DMS 273 treated with DMSO at 0.1 percent for 48 hours (cell line): ENCODE measurements at regions not wholly inside any gene's neighbourhood (a gene's known extent, or its start where the extent isn't known, plus 50 kb on each side); places are given as distances from the start of the nearest gene placed in this dataset.
"Not testable (repeated sequence)": the region's sequence is repeated elsewhere in the genome, so short reads cannot be mapped to it uniquely, and the experiment has no call there.

Source experiments
- DNase-seq: peaks from one replicate; lab custom pipeline; 2025; lab: John Stamatoyannopoulos, UW

DNA sequence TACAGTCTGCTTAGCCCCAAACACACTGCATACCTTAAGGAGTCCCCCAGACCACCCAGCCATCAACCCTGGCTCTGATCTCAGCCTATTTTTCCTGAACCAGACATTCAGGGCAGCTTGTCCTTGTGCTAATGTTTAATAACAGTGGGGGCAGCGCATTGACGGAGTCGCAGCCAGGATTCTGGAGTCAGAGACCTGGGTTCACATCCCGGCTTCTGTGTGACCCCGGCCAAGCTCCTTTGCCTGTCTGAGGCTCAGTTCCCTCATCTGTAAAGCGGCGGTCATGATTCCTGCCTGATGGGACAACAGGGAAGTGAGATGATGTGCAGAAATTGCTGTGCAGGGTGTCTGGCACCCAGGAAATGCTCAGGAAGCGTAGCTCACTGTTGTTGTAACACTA, 63.1 kb downstream of the MATN1 start:
- DNase-seq = no peak

DNA sequence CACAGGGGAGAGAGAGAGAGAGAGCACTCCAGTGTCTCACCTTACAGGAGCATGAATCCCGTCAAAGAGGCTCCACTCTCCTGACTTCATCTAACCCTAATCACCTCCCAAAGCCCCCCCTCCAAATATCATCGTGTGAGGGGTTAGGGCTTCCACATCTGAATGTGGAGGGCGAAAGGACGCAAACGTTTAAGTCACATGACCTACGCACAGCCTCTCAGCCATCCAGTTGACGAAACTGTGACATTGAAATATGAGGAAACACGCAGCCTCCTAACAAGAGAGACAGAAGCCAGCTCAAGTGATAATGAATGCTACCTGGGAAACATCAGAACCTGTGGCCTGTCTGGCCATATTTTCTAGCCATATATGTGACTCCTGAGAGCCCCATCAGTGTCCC, 63.7 kb downstream of the MATN1 start:
- DNase-seq = no peak

DNA sequence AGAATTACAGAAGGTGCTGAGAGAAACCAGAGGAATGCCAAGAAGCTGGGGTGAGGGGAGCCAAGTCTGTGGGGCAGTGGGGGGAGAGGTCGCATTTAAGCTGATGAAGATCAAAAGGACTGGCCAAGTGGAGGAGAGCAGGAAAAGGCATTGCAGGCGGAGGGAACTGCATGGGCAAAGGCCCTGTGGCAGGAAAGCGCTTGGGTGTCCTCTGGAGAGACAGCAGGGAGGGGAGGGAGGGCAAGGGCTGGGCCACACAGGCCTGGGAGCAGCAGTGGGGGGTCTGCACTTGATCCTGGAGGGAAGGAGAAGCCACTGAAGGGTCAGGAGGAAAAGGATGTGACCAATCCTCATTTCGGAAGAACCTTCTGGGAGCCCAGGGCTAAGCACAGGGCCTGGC, 65.0 kb downstream of the MATN1 start:
- not testable (repeated sequence) for DNase-seq

DNA sequence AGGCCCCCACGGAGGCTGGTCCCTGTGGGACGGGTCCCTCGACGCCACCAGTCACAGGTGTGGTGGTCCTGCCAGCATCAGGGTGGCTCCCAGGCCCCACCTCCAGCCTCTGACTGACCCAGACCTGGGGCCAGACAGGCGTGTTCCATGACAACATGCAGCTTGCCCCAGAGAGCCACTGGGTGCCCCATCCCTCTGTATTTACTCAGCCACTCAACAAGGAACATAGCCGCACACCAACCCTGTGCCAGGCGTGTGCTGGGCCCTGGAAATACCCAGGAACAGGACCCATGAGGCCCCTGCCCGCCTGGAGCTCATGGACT, 65.4 kb downstream of the MATN1 start:
- DNase-seq = no peak

DNA sequence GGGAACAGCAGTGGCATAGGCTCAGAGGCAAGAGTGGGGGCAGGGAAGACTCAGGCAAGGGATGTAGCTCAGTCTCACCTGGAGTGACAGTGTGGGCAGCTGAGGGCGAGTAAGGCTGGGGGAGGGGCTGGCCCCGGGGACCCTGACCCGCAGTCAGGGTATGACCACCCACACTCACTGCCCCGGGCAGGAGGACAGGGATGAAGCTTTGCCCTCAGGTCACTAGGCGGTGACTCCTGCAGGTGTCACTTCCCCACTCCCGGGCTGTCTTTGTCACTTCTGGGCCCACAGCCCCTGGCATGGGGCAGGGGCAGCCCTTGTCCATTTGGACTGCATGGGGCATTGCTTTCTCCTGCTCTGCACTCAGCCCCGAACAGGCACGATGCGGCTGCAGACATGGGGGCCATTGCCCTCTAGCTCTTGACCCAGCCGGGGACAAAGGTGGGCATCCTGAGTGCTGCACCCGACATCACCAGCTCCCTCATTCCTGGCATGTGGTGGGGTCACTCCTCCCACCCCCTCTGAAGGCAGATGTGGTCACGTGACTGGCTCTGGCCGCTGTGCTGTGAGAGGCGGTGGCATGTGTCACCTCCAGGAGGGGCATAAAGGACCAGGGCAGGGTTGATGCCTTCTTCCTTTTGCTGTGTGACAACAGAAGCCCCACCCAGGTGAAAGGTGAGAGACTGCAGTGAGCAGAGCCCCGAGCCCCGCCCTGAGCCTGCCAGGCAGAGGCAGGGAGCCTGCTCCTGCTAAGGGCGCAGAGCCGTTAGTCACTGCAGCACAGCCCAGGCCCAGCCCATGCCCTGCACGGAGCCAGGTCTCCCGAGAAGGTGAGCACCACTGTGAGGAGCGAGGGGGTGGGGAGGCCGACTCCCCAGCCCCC, 66.0 kb downstream of the MATN1 start:
- DNase-seq = no peak

DNA sequence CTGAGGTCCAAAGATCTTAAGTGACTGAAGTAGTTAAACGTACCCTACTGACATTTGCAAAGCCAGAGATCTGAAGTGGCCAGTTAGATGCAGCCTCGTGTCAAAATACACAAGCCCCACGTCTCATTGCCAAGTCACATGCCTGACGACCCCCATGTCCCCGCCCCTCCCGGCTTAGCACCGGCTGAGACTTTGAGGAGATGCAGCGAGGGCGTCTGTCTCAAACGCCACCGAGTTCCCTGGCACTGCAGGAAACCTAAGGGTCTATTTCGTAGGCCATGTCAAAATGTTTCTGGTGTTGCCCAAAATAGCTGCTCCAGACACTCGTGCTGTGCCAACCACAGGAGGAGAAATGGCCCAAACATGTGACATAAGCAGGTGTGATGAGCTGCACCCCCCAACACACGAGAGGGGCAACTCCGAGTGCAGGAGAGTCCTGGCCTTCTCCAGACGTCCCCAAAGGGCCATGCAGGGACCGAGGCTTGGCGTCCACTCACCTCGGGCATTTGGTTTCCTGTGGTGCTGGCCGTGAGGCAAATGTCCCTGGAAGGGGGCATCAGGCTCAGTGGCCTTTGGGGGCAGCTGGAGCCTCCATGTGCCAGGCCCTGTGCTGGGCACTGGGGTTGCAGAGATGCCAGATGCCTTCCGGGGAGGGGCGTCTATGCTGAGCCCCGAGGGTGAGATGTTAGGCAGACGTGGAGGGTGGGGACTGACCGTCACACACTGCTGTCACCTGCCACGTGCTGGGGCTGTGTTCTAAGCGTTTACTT, 67.0 kb downstream of the MATN1 start:
- no peak for DNase-seq

DNA sequence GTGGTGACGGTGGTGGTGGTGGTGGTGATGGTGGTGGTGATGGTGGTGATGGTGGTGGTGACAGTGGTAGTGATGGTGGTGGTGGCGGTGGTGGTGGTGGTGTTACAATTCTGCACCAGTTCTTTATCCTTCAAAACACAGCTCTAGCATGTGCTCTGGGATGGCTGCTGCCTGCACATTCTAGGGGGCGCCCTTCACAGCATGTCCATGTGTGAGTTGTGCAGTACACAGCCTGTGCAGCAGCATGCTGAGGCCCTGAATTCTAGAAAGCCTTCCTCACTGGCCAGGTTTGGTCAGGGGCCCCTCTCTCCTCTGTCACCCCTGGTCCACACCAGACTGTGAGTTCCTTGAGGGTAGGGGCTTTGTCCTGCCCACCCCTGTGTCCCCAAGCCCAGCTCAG, 67.7 kb downstream of the MATN1 start:
- no peak for DNase-seq

DNA sequence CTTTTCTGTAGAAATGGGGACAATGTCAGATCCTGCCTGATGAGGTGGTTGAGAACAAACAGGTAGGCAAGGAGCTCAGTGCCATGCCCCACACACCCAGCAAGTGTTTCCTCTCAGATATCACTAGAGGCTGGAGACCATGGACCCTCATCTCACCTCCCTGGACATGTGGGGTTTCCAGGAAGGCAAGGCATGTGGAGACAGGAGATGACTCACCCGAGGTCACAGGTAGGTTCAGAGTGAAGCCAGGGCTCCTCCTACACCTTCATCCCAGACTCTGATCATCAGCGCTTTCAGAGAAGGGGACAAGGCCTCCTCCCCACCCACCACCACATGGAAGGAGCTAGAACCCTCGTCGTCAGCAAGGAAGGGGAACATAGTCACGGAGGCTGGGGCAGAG, 69.2 kb downstream of the MATN1 start:
- no peak for DNase-seq

DNA sequence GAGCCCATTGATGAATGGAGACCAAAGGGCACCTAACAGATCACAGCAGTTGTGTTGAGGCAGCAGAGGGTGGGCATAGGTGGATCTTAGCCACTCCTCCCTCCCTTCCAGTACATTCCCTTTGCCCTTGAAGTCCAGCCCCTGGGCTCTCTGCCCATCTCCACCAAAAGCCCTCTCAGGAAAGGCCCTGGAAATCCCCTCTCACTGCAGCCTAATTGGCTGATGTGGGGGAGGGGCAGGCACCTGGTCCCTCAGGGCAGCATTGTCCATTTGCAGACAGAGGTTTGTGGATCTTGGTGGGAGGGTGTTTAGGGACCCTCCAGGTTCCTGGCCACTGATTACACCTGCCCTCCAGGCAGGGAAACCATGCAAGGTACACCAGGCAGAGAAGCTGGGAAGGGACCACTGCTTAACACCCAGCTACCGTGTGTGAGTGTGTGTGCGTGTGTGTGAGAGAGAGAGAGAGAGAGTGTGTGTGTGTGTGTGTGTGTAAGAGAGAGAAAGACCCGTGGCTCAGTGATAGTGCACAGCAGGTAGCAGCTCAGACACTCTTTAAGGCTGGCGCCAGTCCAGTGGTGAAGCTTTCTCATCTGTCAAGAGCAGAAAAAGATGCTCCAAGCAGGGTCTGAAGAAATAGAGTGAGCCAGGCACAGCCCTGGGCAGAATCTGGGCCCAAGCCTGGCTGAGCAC, 71.1 kb downstream of the MATN1 start:
- no peak for DNase-seq

DNA sequence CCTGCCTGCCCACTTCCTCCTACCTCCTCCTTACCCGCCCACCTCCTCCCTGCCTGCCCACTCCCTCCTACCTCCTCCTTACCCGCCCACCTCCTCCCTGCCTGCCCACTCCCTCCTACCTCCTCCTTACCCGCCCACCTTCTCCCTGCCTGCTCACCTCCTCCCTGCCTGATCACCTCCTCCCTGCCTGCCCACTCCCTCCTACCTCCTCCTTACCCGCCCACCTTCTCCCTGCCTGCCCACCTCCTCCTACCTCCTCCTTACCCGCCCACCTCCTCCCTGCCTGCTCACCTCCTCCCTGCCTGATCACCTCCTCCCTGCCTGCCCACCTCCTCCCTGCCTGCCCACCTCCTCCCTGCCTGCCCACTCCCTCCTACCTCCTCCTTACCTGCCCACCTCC, 72.0 kb downstream of the MATN1 start:
- DNase-seq = not testable (repeated sequence)

DNA sequence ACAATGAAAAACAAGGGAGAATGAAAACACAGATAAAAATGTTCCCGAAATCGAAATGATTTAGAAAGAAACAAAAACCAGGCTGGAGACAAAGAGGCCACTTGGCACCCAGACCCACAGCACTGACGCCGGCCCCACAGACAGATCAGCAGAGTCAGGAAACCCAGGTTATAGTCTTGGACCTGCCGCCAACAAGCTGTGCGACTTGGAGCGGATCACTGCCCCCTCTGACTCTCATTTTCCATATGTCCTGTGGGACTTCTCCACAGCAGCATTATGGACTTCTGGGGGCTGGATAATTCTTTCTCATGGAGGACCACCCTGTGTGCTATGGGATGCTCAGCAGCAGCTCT, 72.4 kb downstream of the MATN1 start:
- no peak for DNase-seq

DNA sequence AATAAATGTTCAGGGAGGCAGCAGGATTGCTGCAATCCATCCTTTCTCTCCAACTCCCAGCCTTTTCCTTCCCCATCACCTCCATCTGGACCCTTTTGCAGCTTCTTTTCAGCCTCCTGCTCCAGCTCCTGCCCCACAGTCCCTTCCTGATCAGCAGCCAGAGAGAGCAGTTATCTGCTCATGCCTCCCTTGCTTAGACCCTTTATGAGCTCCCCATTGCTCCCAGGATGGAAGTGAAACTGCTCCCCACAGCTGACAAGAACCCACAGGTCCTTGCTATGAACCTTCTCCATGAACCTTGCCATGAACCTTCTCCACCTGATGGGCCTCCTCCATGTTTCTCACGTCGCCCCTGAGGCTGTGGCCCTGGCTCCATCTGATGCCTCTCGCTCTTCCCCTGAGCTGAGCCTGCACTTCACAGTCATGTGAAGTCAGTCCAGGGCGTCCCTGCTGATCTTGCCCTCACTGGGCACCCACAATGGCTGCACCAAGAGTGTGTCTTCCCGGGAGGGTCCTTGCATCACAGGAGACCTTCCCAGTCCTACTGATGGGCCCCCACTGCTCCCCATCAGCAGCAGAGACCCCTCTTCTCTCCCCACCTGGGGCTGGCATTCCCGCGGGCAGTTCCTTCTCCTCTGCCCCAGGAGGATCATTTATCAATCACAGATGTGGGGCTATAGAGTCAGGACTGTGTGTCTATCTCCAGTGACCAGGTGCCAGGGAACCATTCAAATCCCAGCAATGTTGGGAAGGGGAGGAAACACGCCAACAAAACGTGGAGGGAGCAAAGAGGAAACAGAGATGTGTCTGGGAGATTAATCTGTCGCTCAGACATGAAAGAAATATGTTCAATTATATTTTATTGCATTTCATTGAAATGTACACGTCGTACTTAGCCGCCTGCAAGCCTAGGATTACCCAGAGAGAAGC, 73.1 kb downstream of the MATN1 start:
- no peak for DNase-seq

DNA sequence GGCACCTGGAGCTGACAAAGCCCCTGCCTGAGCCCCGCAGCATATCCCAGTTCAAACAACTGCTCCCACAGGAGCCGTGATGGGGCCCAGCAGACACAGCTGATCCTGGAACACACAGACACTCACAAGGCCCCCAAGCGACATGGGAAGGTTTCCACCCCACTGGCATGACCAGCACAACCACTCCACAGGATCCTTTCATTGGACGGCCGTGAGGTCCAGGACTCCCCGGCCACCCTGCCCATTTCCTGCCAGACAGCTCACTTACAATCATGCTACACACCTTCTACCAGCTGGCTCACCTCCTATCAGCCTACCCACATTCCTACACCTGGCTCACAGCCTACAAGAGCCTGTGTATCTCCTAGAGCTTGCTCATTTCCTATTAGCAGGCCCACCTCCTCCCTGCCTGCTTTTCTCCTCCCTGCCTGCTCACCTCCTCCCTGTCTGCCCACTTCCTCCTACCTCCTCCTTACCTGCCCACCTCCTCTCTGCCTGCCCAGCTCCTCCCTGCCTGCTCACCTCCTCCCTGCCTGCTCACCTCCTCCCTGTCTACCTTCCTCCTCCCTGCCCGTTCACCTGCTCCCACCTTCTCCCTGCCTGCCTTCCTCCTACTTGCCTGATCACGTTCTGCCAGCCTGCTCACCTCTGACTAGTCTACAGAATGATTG, 73.9 kb downstream of the MATN1 start:
- no peak for DNase-seq

DNA sequence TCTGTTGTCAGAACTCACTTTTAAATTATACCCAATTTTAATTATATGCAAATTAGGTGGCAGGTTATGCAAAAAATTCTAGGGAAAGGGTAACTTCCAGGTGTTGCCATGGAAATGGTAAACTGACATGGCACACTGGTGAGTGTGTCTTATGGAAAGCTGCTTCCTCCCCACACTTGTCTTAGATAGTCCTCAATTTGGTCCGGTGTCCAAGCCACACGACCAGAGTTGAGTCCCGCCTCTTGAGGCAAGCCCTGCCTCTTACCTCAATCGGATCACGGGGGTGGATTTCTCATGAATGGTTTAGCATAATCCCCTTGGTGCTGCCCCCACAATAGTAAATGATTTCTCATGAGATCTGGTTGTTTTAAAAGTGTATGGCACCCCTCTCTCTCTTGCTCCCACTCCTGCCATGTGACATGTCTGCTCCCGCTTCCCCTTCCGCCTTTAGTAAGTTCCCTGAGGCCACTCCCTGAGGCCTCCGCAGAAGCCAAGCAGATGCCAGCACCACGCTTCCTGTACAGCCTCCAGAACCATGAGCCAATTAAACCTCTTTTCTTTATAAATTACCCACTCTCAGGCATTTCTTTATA, 74.9 kb downstream of the MATN1 start:
- no peak for DNase-seq

DNA sequence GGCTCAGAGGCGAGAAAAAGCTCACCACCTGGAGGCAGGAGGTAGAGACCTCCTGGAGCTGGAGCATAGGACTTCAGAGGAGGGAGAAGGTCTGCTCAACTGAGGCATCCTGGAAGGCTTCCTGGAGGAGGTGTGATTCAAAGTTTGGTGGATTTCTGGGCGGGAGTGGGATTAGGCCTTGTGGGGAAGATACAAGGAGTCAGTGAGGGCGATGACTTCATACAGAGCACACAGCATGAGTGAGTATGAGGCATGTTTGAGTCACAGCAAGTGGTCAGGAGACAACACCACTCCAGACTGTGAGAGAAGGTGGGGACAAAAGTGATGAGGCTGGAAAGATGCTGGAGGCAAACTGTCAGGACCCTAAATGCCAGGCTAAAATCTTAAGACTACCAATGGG, 77.6 kb downstream of the MATN1 start:
- DNase-seq = no peak

DNA sequence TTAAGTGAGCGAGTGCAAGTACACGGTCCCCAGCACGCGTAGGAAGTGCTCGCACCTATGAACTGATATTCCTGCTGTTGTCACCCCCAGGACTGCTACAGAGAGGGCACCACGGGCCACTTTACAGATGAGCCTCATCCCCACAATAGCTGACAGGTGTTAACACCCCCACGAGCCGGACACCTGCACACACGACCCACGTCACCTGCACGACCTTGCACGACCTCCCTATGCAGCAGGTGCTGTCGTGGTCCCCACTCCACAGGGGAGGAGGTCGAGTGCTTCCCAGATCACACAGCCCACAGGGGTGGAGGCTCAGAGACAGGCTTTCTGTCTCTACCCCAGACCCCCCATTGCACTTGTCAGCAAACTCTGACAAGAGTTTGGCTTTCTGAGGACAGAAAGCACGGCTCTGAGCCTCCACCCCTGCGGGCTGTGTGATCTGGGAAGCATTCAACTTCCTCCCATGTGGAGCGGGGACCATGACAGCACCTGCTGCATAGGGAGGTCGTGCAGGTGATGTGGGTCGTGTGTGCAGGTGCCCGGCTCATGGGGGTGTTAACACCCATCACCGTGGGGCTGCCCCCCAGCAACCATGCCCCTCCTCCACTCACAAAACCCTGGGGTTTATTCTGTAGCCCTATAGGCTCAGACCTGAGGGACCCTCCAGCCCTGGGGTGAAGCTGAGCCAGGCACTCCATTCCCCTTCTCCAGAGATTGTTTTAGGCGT, 80.8 kb downstream of the MATN1 start:
- no peak for DNase-seq

DNA sequence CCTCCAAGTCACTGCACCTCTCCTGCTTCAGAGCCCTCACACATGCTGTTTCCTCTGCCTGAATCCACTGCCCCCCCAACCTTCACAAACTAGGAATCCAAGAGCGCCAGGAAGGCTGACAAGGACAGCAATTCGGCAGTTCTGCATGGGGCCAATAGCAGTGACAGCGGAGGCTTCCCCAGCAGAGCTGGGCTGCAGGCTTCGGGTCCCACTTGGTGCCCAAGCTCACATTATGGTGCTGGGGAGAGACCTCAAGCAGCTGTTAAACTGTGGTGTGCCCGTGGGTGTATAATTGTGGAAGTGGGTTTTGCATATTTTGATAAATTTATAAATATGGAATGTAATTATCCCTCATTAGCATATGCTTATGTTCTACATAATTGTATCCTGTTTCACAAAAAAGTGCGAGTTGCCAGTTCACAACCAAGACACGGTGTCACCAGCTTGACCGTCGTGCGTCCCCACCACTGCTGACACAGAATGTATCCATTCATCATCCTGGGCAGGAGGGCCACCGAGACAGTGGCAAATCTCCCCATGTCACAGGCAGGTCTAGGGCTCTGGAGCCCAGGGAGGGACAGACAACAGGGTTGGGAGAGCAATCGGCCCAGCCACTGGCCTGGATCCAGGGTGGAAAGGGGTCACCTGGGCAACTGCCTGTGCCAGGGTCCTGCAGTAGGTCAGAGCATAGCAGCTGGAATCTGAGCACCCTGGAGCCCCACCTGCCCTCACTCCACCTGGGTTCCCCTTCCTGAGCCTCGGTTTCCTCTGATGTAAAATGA, 81.6 kb downstream of the MATN1 start:
- no peak for DNase-seq

DNA sequence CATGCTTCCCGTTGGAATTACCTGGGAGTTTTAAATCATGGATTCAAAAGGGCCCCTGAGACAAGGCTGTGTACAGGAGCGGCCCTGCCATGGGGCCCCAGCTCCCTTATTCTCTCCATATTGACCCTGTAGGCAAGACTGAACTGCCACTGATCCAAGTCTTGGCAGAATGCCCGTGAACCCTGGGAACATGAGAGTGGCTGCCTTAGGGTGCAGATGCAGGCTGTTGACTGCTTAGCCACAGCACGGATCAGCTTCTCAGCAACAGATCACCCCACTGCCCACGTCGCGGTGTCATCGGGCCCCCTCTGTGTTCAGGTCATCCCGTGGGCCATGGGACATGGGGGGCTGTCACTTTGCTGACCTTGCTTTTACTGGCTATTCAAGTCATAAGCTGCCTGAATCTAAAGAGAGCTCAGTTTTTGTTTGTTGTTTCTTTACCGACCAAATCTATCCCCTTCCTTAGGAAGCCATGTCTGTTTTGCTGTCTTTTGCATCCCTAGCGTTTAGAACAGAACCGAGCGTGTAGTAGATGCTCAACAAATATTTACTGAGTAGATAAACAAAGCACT, 83.4 kb downstream of the MATN1 start:
- DNase-seq = no peak

DNA sequence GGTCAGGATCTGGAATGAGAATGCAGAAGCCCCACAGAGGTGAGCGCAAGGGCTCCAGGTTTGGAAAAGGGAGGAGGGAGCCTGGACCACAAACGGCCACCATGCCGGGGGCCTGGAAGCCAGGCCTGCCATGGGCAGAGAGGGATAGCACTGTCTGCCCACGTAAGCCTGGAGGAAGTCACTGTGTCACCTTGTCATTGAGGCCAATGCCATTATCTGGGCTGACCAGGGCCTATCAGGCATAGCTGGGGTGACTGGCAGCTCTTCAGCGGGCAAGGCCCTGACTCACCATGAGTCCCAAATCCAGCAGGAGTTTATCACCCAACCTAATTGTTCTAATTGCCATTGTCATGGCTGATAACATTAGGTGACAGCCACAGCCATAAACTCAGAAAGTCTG, 84.6 kb downstream of the MATN1 start:
- no peak for DNase-seq
